Liver (tissue), 8 donors: ENCODE measurements at regions not wholly inside any gene's neighbourhood (a gene's known extent, or its start where the extent isn't known, plus 50 kb on each side); places are given as distances from the start of the nearest gene placed in this dataset.

Experiments
- DNase-seq: peaks from one replicate; pipeline ENCODE4 v3.0.0-alpha.2; 2017; ENCODE audit warnings: low spot score
- H3K27ac ChIP-seq, 2 donors: one replicate each; pipeline ENCODE4 v1.7.0; 2013; ENCODE audit warnings: inconsistent platforms in 2 of 2, low read length in 2 of 2, control low read depth in 1 of 2, low read depth in 1 of 2, mild to moderate bottlenecking in 1 of 2
- H3K27me3 ChIP-seq, 4 donors: one replicate each; pipeline versions ENCODE4 v1.6.1 to v1.7.0; 2013; ENCODE audit warnings: low read length in 3 of 4, inconsistent platforms in 1 of 4, mild to moderate bottlenecking in 1 of 4, moderate library complexity in 1 of 4; ENCODE audit not compliant: control insufficient read depth in 4 of 4, insufficient read depth in 4 of 4
- H3K36me3 ChIP-seq, 4 donors: one replicate each; pipeline versions ENCODE4 v1.6.1 to v1.7.0; 2013; ENCODE audit warnings: low read length in 3 of 4, mild to moderate bottlenecking in 3 of 4, low read depth in 1 of 4, moderate library complexity in 1 of 4; ENCODE audit not compliant: control insufficient read depth in 4 of 4, insufficient read depth in 3 of 4
- H3K4me1 ChIP-seq, 4 donors: one replicate each; pipeline versions ENCODE4 v1.6.1 to v1.7.0; 2013; ENCODE audit warnings: low read length in 3 of 4, mild to moderate bottlenecking in 3 of 4, moderate library complexity in 1 of 4; ENCODE audit not compliant: control insufficient read depth in 4 of 4, insufficient read depth in 4 of 4
- H3K4me3 ChIP-seq, 3 donors: one replicate each; pipeline versions ENCODE4 v1.6.1 to v1.7.0; 2013; ENCODE audit warnings: low read length in 3 of 3, control low read depth in 1 of 3, low read depth in 1 of 3, mild to moderate bottlenecking in 1 of 3
- H3K9ac ChIP-seq, 2 donors: one replicate each; pipeline ENCODE4 v1.7.0; 2013; ENCODE audit warnings: low read length in 2 of 2, mild to moderate bottlenecking in 2 of 2, moderate library complexity in 2 of 2, control low read depth in 1 of 2, low read depth in 1 of 2
- H3K9me3 ChIP-seq, 4 donors: one replicate each; pipeline versions ENCODE4 v1.6.1 to v1.7.0; 2013; ENCODE audit warnings: low read length in 3 of 4; ENCODE audit not compliant: control insufficient read depth in 4 of 4
- ATF3 ChIP-seq: IDR thresholded peaks from 2 replicates; pipeline ENCODE4 v1.6.1; 2016; ENCODE audit warnings: antibody characterized with exemption
- CTCF ChIP-seq: fragments of 150-350 bp; IDR thresholded peaks from 2 replicates; pipeline ENCODE4 v1.5.1; 2017; ENCODE audit warnings: improper control_type of control experiment, low read depth, low read length; ENCODE audit not compliant: missing input control
- EGR1 ChIP-seq, 2 donors: IDR thresholded peaks; 2 replicates each; pipeline ENCODE4 v1.6.1; 2016 to 2018; ENCODE audit warnings: antibody characterized with exemption in 2 of 2, low read depth in 2 of 2
- FOXA1 ChIP-seq: IDR thresholded peaks from 2 replicates; pipeline ENCODE4 v1.6.1; 2016; ENCODE audit warnings: antibody characterized with exemption
- FOXA2 ChIP-seq: IDR thresholded peaks from 2 replicates; pipeline ENCODE4 v1.6.1; 2016; ENCODE audit warnings: antibody characterized with exemption
- GABPA ChIP-seq, 2 donors: IDR thresholded peaks in 1 of 2; conservative IDR thresholded peaks in 1 of 2; 2 replicates each; pipeline ENCODE4 v1.6.1; 2016; ENCODE audit warnings: antibody characterized with exemption in 2 of 2, mild to moderate bottlenecking in 1 of 2, moderate library complexity in 1 of 2
- HNF4A ChIP-seq, 2 donors: conservative IDR thresholded peaks; 2 replicates each; pipeline ENCODE4 v1.6.1; 2016; ENCODE audit warnings: antibody characterized with exemption in 2 of 2, mild to moderate bottlenecking in 2 of 2
- JUND ChIP-seq, 2 donors: IDR thresholded peaks; 2 replicates each; pipeline ENCODE4 v1.6.1; 2016; ENCODE audit warnings: antibody characterized with exemption in 2 of 2
- NR2F2 ChIP-seq: IDR thresholded peaks from 2 replicates; pipeline ENCODE4 v1.6.1; 2016; ENCODE audit warnings: antibody characterized with exemption
- SP1 ChIP-seq: IDR thresholded peaks from 2 replicates; pipeline ENCODE4 v1.6.1; 2018; ENCODE audit warnings: antibody characterized with exemption, mild to moderate bottlenecking
- YY1 ChIP-seq: IDR thresholded peaks from 2 replicates; pipeline ENCODE4 v1.6.1; 2016; ENCODE audit warnings: antibody characterized with exemption, mild to moderate bottlenecking
- WGBS: extraction: QIAGEN DNeasy Blood & Tissue Kit; methylation state at CpG from one replicate; pipeline ENCODE4 v1.1.7; 2013; 5-methylcytosine and 5-hydroxymethylcytosine counted together
- TF ChIP-seq, protein P1 (sequence below): IDR thresholded peaks from 2 replicates; pipeline ENCODE4 v1.6.1; 2016; ENCODE audit warnings: antibody characterized with exemption
- TF ChIP-seq, protein P2 (sequence below): IDR thresholded peaks from 2 replicates; pipeline ENCODE4 v1.6.1; 2016; ENCODE audit warnings: antibody characterized with exemption
- TF ChIP-seq, protein P3 (sequence below): IDR thresholded peaks from 2 replicates; pipeline ENCODE4 v1.6.1; 2016; ENCODE audit warnings: antibody characterized with exemption, mild to moderate bottlenecking
- donor health status: healthy.
- donor health status: healthy.
- donor health status: healthy.
- donor health status: healthy.
- donor health status: healthy.

DNA sequence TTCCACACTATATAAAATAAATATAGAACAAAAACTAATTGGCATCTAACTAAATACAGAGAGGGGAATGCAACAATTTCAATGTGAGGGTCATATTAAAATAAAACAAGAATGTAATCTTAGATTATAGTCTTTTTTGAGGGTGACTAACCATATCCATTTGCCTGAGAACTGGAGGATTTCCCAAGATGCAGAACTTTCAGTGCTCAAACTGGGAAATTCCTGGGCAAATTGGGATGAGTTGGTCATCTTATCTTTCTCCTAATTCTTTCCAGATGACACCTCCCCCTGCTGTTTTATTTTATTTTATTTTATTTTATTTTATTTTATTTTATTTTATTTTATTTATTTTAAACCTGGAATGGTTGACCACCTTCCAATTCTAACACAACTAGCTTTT lies 846.2 kb downstream of the SLC4A3 start (continued):
- TF ChIP-seq HNF4A (conservative IDR thresholded peaks at IDR 0.05) (no peak), ATF3 (no peak), SP1 (no peak), FOXA2 (no peak)
- TF ChIP-seq, protein P1, sequence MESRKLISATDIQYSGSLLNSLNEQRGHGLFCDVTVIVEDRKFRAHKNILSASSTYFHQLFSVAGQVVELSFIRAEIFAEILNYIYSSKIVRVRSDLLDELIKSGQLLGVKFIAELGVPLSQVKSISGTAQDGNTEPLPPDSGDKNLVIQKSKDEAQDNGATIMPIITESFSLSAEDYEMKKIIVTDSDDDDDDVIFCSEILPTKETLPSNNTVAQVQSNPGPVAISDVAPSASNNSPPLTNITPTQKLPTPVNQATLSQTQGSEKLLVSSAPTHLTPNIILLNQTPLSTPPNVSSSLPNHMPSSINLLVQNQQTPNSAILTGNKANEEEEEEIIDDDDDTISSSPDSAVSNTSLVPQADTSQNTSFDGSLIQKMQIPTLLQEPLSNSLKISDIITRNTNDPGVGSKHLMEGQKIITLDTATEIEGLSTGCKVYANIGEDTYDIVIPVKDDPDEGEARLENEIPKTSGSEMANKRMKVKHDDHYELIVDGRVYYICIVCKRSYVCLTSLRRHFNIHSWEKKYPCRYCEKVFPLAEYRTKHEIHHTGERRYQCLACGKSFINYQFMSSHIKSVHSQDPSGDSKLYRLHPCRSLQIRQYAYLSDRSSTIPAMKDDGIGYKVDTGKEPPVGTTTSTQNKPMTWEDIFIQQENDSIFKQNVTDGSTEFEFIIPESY: no peak

GRCh38 chr2:220476877-220477276 lies 849.4 kb downstream of the SLC4A3 start:
- Histone ChIP-seq H3K4me3 (no peak overlapping the region), H3K36me3 (no peaks in the 10 kb centered on the region), H3K27ac (no peak overlapping the region), H3K27me3 (peaks cover 0 to 2% (median 0%) of the 10 kb centered on the region in 4 donors), H3K9ac (no peak overlapping the region), H3K4me1 (no peaks in the 10 kb centered on the region), H3K9me3 (no peaks in the 10 kb centered on the region)
- no peak for DNase-seq
- 69% methylated on average over 4 of the region's 4 CpGs for WGBS
- TF ChIP-seq, protein P2, sequence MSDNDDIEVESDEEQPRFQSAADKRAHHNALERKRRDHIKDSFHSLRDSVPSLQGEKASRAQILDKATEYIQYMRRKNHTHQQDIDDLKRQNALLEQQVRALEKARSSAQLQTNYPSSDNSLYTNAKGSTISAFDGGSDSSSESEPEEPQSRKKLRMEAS: no peak
- TF ChIP-seq GABPA (IDR thresholded peaks at IDR 0.05 in 1 of 2, conservative IDR thresholded peaks at IDR 0.05 in 1 of 2): no peak
- TF ChIP-seq, protein P3, sequence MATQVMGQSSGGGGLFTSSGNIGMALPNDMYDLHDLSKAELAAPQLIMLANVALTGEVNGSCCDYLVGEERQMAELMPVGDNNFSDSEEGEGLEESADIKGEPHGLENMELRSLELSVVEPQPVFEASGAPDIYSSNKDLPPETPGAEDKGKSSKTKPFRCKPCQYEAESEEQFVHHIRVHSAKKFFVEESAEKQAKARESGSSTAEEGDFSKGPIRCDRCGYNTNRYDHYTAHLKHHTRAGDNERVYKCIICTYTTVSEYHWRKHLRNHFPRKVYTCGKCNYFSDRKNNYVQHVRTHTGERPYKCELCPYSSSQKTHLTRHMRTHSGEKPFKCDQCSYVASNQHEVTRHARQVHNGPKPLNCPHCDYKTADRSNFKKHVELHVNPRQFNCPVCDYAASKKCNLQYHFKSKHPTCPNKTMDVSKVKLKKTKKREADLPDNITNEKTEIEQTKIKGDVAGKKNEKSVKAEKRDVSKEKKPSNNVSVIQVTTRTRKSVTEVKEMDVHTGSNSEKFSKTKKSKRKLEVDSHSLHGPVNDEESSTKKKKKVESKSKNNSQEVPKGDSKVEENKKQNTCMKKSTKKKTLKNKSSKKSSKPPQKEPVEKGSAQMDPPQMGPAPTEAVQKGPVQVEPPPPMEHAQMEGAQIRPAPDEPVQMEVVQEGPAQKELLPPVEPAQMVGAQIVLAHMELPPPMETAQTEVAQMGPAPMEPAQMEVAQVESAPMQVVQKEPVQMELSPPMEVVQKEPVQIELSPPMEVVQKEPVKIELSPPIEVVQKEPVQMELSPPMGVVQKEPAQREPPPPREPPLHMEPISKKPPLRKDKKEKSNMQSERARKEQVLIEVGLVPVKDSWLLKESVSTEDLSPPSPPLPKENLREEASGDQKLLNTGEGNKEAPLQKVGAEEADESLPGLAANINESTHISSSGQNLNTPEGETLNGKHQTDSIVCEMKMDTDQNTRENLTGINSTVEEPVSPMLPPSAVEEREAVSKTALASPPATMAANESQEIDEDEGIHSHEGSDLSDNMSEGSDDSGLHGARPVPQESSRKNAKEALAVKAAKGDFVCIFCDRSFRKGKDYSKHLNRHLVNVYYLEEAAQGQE: no peak
- TF ChIP-seq YY1: no peak
- TF ChIP-seq EGR1 (IDR thresholded peaks at IDR 0.05; ENCODE audit: low read depth in 2 of 2): no peak
- no peak for TF ChIP-seq NR2F2
- TF ChIP-seq SP1: no peak

DNA sequence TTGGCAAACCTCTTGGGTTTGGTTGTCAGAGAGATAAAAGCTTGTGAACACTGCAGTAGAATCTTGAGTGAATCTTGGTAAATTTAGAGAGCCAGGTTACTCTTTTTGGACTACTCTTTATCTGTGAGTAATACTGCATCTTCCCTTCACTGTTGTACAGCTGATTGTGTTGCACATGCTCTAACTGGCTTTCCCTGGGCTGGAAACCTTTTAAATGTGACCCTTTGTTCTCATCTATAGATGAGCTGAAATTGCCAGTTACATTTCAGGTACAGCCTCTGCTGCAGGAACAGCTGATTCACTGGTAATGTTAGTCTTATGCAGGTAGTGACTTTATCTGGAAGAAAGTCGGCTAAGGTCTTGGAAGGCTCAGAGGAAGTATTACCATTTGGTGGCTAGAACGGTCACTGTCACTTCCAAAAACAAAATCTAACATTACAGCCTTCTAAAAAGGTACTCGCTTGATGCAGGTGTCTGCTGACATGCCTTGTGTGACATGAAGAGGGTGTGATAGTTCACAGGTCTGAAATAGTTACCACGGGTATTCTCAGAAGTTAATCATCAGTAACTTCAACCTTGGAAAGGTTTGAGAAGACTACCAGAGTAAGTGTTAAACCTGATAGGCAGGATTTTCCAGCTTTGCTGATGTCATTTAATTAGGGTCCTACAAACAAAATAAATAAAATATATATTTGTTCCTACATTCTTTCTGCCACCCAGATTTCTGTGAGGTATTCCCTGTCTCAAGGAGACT lies 851.1 kb downstream of the SLC4A3 start:
- peaks cover 0 to 2% (median 0%) of the 10 kb centered on the region in 4 donors for H3K27me3 ChIP-seq
- H3K36me3 ChIP-seq: no peaks in the 10 kb centered on the region
- TF ChIP-seq JUND (IDR thresholded peaks at IDR 0.05) (no peak), CTCF (no peak), NR2F2 (no peak), FOXA1 (no peak)
- H3K4me3 ChIP-seq: no peak overlapping the region
- H3K27ac ChIP-seq: no peak overlapping the region
- no peak for DNase-seq
- H3K9ac ChIP-seq: no peak overlapping the region
- WGBS: 57% methylated on average over 4 of the region's 4 CpGs
- H3K4me1 ChIP-seq: no peaks in the 10 kb centered on the region
- H3K9me3 ChIP-seq: no peaks in the 10 kb centered on the region
